ENCODE measurements at regions not wholly inside any gene's neighbourhood (a gene's known extent, or its start where the extent isn't known, plus 50 kb on each side); places are given as distances from the start of the nearest gene placed in this dataset.

GRCh38 chr6:119566546-119567260 is 217.1 kb upstream of the MAN1A1 start:
- Histone ChIP-seq H3K9me3 (ENCODE audit: insufficient read depth, low read depth, low read length) (no peaks in the 10 kb centered on the region), H3K27ac (ENCODE audit: low read length) (no peak overlapping the region)

DNA sequence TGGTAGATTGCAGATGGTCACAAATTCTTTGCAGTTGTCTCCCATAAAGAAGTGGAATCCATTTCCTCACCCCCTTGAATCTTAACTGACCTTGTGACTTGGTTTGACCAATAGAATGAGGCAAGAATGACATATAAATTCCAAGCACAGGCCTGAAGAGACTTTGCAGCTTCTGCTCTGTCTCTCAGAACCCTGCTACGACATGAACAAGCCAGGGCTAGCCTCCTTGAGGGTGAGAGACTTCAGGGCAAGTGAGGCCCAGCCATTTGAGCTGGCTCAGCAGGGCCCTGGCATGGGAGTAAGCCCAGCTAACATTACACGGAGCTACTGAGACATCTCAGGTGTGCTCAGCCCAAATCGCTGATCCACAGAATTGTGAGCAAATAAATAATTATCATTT is 216.3 kb upstream of the MAN1A1 start:
- Histone ChIP-seq H3K4me3 (ENCODE audit: low read length) (no peak overlapping the region), H3K4me1 (ENCODE audit: insufficient read depth, low read length) (no peaks in the 10 kb centered on the region), H3K27me3 (ENCODE audit: insufficient read depth, low read length) (no peaks in the 10 kb centered on the region), H3K27ac (ENCODE audit: low read length) (no peak overlapping the region), H3K36me3 (ENCODE audit: insufficient read depth, low read depth, low read length) (no peaks in the 10 kb centered on the region), H3K9me3 (ENCODE audit: insufficient read depth, low read depth, low read length) (no peaks in the 10 kb centered on the region), H3K9ac (ENCODE audit: low read depth, low read length) (no peak overlapping the region)

More at GRCh38 chr6:119566546-119567260, 217.1 kb upstream of the MAN1A1 start:
- H3K36me3 ChIP-seq (ENCODE audit: insufficient read depth, low read depth, low read length), result no peaks in the 10 kb centered on the region
- no peak overlapping the region for H3K9ac ChIP-seq (ENCODE audit: low read depth, low read length)
- no peaks in the 10 kb centered on the region for H3K27me3 ChIP-seq (ENCODE audit: insufficient read depth, low read length)
- H3K4me3 ChIP-seq (ENCODE audit: low read length), result no peak overlapping the region
- no peaks in the 10 kb centered on the region for H3K4me1 ChIP-seq (ENCODE audit: insufficient read depth, low read length)

- Histone ChIP-seq H3K36me3 (ENCODE audit: insufficient read depth, low read depth, low read length) (no peaks in the 10 kb centered on the region), H3K4me3 (ENCODE audit: low read length) (no peak overlapping the region), H3K9ac (ENCODE audit: low read depth, low read length) (no peak overlapping the region), H3K27ac (ENCODE audit: low read length) (no peak overlapping the region), H3K9me3 (ENCODE audit: insufficient read depth, low read depth, low read length) (no peaks in the 10 kb centered on the region), H3K27me3 (ENCODE audit: insufficient read depth, low read length) (no peaks in the 10 kb centered on the region), H3K4me1 (ENCODE audit: insufficient read depth, low read length) (no peaks in the 10 kb centered on the region)
Observed at GRCh38 chr6:119562168-119562567, 212.6 kb upstream of the MAN1A1 start.

- H3K9ac ChIP-seq (ENCODE audit: low read depth, low read length), result no peak overlapping the region
- no peaks in the 10 kb centered on the region for H3K36me3 ChIP-seq (ENCODE audit: insufficient read depth, low read depth, low read length)
- H3K27me3 ChIP-seq (ENCODE audit: insufficient read depth, low read length), result no peaks in the 10 kb centered on the region
- no peak overlapping the region for H3K4me3 ChIP-seq (ENCODE audit: low read length)
- no peaks in the 10 kb centered on the region for H3K4me1 ChIP-seq (ENCODE audit: insufficient read depth, low read length)
- H3K27ac ChIP-seq (ENCODE audit: low read length), result no peak overlapping the region
- H3K9me3 ChIP-seq (ENCODE audit: insufficient read depth, low read depth, low read length), result no peaks in the 10 kb centered on the region
Observed at GRCh38 chr6:119559586-119559985, 210.0 kb upstream of the MAN1A1 start.

DNA sequence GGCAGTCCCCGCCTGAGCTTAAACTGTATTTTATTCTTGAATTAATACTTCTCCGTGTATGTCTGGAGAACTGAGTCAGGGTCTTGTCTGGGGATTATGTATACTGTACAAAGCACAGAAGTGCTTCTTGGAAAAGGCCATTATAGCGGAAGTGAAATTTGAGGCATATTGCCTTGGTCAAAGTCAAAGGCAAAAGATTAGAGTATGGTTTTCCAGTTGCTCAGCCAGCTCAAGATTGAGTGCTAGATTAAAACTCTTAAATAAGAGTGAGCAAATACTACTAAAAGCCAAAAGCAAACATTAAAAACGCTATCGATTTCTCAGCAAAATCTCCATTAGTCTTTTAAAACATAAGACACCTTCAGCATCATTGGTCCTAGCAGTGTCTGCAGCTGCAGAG is 207.7 kb upstream of the MAN1A1 start:
- Histone ChIP-seq H3K27ac (ENCODE audit: low read length) (no peak overlapping the region), H3K27me3 (ENCODE audit: insufficient read depth, low read length) (no peaks in the 10 kb centered on the region), H3K36me3 (ENCODE audit: insufficient read depth, low read depth, low read length) (no peaks in the 10 kb centered on the region), H3K4me1 (ENCODE audit: insufficient read depth, low read length) (no peaks in the 10 kb centered on the region), H3K9ac (ENCODE audit: low read depth, low read length) (no peak overlapping the region), H3K9me3 (ENCODE audit: insufficient read depth, low read depth, low read length) (no peaks in the 10 kb centered on the region; the same call in 1 of the 2 replicates), H3K4me3 (ENCODE audit: low read length) (no peak overlapping the region)

DNA sequence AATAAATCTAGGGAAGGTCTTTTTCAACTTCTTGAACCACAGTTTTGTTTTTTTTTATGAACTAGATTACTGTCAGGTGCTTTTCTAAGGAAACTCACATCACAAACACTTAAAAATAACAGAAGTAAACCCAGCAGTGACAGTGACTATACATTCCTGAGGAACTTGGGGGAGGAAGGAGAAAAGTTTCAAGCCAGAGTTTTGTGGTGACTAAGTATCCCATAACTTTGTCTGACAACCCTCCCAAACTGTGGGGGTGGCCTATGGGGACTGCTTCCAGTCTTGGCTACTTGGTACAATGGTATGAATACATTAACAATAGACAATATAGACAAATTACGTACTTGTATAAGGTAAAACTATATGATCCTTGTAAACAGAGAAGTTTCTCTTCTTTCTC is 202.5 kb upstream of the MAN1A1 start:
- no peaks in the 10 kb centered on the region for H3K27me3 ChIP-seq (ENCODE audit: insufficient read depth, low read length)
- H3K4me3 ChIP-seq (ENCODE audit: low read length), result no peak overlapping the region
- H3K9me3 ChIP-seq (ENCODE audit: insufficient read depth, low read depth, low read length), result no peaks in the 10 kb centered on the region; the same call in 1 of the 2 replicates
- H3K36me3 ChIP-seq (ENCODE audit: insufficient read depth, low read depth, low read length), result no peaks in the 10 kb centered on the region
- H3K9ac ChIP-seq (ENCODE audit: low read depth, low read length), result no peak overlapping the region
- H3K27ac ChIP-seq (ENCODE audit: low read length), result no peak overlapping the region
- no peaks in the 10 kb centered on the region for H3K4me1 ChIP-seq (ENCODE audit: insufficient read depth, low read length)

- Histone ChIP-seq H3K4me1 (ENCODE audit: insufficient read depth, low read length) (no peaks in the 10 kb centered on the region), H3K4me3 (ENCODE audit: low read length) (no peak overlapping the region), H3K27me3 (ENCODE audit: insufficient read depth, low read length) (no peaks in the 10 kb centered on the region), H3K9ac (ENCODE audit: low read depth, low read length) (no peak overlapping the region), H3K9me3 (ENCODE audit: insufficient read depth, low read depth, low read length) (no peaks in the 10 kb centered on the region), H3K36me3 (ENCODE audit: insufficient read depth, low read depth, low read length) (no peaks in the 10 kb centered on the region), H3K27ac (ENCODE audit: low read length) (no peak overlapping the region)
Observed at GRCh38 chr6:119547024-119547423, 197.5 kb upstream of the MAN1A1 start.

- H3K4me1 ChIP-seq (ENCODE audit: insufficient read depth, low read length), result no peaks in the 10 kb centered on the region
- H3K27ac ChIP-seq (ENCODE audit: low read length), result no peak overlapping the region
- H3K36me3 ChIP-seq (ENCODE audit: insufficient read depth, low read depth, low read length), result no peaks in the 10 kb centered on the region
- no peak overlapping the region for H3K4me3 ChIP-seq (ENCODE audit: low read length)
- H3K9me3 ChIP-seq (ENCODE audit: insufficient read depth, low read depth, low read length), result no peaks in the 10 kb centered on the region
- no peak overlapping the region for H3K9ac ChIP-seq (ENCODE audit: low read depth, low read length)
- H3K27me3 ChIP-seq (ENCODE audit: insufficient read depth, low read length), result no peaks in the 10 kb centered on the region
Observed at GRCh38 chr6:119545245-119545644, 195.7 kb upstream of the MAN1A1 start.

GRCh38 chr6:119544325-119545175 is 195.0 kb upstream of the MAN1A1 start:
- Histone ChIP-seq H3K4me1 (ENCODE audit: insufficient read depth, low read length) (no peaks in the 10 kb centered on the region), H3K27me3 (ENCODE audit: insufficient read depth, low read length) (no peaks in the 10 kb centered on the region), H3K27ac (ENCODE audit: low read length) (no peak overlapping the region)

GRCh38 chr6:119543332-119543731 is 193.8 kb upstream of the MAN1A1 start:
- H3K4me1 ChIP-seq (ENCODE audit: insufficient read depth, low read length), result no peaks in the 10 kb centered on the region
- H3K27ac ChIP-seq (ENCODE audit: low read length), result no peak overlapping the region
- H3K4me3 ChIP-seq (ENCODE audit: low read length), result no peak overlapping the region
- H3K27me3 ChIP-seq (ENCODE audit: insufficient read depth, low read length), result no peaks in the 10 kb centered on the region
- H3K36me3 ChIP-seq (ENCODE audit: insufficient read depth, low read depth, low read length), result no peaks in the 10 kb centered on the region
- no peaks in the 10 kb centered on the region for H3K9me3 ChIP-seq (ENCODE audit: insufficient read depth, low read depth, low read length)
- no peak overlapping the region for H3K9ac ChIP-seq (ENCODE audit: low read depth, low read length)

More at GRCh38 chr6:119544325-119545175, 195.0 kb upstream of the MAN1A1 start:
- no peak overlapping the region for H3K4me3 ChIP-seq (ENCODE audit: low read length)
- H3K9me3 ChIP-seq (ENCODE audit: insufficient read depth, low read depth, low read length), result no peaks in the 10 kb centered on the region
- H3K36me3 ChIP-seq (ENCODE audit: insufficient read depth, low read depth, low read length), result no peaks in the 10 kb centered on the region
- H3K9ac ChIP-seq (ENCODE audit: low read depth, low read length), result no peak overlapping the region

DNA sequence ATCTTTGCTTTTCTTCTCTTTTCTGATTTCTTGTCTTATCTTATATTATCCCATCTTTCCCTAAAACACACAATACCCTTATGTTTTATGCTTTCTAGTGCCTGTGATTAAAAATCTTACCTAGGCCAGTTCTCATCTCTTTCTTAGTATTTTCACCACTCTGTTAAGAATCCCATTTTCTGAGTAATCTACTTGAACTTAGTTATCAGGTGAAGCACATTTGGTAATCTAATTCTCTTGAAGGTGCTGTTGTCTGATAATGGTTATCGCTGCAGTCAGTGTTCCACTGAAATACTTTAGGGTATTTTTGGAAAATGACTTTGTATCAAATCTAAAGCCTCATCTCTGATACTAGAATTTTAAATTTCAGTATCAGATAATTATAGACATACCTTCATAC is 192.5 kb upstream of the MAN1A1 start:
- no peaks in the 10 kb centered on the region for H3K36me3 ChIP-seq (ENCODE audit: insufficient read depth, low read depth, low read length)
- H3K4me1 ChIP-seq (ENCODE audit: insufficient read depth, low read length), result no peaks in the 10 kb centered on the region
- no peak overlapping the region for H3K27ac ChIP-seq (ENCODE audit: low read length)
- H3K9me3 ChIP-seq (ENCODE audit: insufficient read depth, low read depth, low read length), result no peaks in the 10 kb centered on the region
- no peak overlapping the region for H3K9ac ChIP-seq (ENCODE audit: low read depth, low read length)
- no peaks in the 10 kb centered on the region for H3K27me3 ChIP-seq (ENCODE audit: insufficient read depth, low read length)
- no peak overlapping the region for H3K4me3 ChIP-seq (ENCODE audit: low read length)
